RPMI7951 (cell line): ENCODE measurements at regions not wholly inside any gene's neighbourhood (a gene's known extent, or its start where the extent isn't known, plus 50 kb on each side); places are given as distances from the start of the nearest gene placed in this dataset.
"Not testable (repeated sequence)": the region's sequence is repeated elsewhere in the genome, so short reads cannot be mapped to it uniquely, and the experiment has no call there.

Experiments used
- DNase-seq: peaks from one replicate; pipeline ENCODE4 v3.0.0-alpha.2; 2012; ENCODE audit warnings: low read depth

DNA sequence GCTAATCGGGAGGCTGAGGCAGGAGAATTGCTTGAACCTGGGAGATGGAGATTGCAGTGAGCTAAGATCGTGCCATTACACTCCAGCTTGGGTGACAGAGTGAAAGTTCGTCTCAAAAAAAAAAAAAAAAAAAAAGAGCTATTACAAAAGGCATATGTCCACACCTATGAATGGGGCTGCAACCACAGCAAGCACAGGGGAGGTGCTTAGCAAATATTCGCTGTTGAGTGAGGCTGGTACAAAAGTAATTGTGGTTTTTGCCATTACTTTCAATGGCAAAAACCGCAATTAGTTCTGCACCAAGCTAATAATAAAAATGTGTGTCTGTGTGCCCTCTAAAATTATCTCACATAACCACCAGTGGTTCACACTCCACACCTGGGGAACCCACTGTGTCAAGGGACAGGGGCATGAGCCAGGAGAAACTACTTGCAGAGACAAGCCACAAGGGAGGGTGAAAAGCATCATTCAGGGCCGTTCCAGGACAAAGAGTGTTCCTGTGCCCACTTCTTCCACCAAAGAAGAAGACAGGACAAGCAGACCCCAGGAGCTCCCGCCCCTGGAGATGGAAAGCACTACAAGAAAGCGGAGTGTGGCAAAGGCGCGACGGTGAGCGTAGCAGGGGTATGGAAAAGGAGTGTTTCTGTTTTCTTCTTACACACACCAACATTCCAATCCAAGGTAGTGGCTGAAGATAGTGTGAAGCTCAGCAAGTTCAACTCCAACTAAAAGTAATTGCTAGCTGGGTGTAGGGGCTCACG, 84.4 kb upstream of the CNEP1R1 start:
- no peak for DNase-seq

DNA sequence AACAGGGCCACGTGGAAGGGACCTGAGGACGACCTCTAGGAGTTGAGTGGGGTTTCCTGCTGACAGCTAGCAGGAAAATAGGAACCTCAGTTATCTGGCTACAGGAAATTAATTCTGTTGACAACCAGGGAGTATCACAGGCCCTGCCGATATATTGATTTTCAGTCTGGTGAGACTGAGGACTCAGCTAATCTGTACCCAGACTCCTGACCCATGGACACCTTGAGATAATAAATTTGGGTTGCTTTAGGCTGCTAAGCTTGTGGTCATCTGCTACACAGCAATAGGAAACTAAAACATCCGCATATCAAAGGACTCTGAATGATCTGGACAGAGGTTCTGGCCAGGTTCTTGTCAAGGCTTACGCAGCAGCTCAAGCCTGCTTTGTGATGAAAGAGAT, 80.8 kb upstream of the CNEP1R1 start:
- no peak for DNase-seq

DNA sequence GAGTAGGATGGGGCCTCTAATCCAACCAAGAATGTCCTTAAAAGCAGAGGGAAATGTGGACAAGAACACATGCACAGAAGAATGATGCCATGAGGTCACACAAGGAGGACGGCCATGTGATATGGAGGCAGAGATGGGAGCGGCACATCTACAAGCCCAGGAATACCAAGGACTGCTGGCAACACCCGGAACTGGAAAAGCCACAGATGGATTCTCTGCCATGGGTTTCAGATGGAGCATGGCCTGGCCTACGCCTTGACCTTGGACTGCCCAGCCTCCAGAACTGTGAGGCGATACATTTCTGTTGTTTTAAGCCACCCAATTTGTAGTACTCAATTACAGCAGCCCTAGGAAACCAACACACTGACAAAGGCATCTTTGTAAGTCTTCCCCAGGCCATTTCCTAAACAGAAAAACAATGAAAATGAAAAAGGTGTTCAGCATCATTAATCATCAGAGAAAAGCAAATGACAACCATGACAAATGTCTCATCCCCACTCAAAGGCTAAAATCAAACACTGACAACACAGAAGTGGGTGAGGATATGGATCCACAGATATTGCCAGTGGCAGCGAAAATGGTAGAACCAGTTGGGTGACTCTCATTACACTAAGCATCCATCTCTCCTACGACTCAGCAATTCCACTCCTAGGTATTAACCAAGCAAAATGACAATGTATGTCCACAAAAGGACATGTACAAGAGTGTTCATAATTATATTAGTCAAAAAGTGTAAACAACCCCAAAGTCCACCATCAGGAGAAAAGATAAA, 76.9 kb upstream of the CNEP1R1 start:
- DNase-seq: no peak

- no peak for DNase-seq
Measured at GRCh38 chr16:49951574-49952195, 73.3 kb upstream of the CNEP1R1 start.

DNA sequence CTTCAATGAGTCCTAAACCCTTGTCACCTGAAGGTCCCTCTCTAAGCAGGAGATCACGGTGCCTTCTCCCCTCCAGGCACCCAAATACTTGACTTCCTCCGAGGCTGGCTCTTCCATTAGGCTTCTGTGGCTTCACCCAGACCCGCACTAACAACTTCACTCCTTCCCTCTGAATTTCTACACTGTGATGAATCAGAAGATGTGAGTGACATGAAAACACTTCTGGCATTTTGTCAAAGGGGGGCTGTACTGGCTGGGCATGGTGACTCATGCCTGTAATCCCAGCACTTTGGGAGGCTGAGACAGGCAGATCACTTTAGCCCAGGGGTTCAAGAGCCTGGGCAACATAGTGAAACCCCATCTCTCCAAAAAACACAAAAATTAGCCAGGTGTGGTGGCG, 72.6 kb upstream of the CNEP1R1 start:
- peak; percentile 55 for DNase-seq

DNA sequence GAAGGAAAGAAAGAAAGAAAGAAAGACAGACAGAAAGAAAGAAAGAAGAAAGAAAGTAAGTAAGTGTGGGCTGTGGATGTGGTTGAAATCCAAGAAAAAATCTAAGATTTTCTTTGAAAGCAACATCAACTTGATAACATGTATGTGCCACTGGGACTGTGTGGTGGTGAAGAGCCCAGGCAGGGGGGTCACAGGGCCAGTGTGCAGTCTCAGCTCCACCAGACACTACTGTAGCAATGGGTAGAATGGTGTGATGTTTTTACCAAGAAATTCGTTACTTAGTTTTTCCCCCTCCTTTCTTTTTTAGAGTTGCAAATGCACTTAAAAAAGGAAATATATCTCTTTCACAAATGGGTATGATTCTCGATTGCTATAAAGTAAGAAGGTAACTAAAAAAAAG, 71.9 kb upstream of the CNEP1R1 start:
- DNase-seq: no peak

GRCh38 chr16:49955858-49956257, 69.2 kb upstream of the CNEP1R1 start:
- no peak for DNase-seq

- DNase-seq: no peak
Measured at GRCh38 chr16:49956915-49957314, 68.1 kb upstream of the CNEP1R1 start.

DNA sequence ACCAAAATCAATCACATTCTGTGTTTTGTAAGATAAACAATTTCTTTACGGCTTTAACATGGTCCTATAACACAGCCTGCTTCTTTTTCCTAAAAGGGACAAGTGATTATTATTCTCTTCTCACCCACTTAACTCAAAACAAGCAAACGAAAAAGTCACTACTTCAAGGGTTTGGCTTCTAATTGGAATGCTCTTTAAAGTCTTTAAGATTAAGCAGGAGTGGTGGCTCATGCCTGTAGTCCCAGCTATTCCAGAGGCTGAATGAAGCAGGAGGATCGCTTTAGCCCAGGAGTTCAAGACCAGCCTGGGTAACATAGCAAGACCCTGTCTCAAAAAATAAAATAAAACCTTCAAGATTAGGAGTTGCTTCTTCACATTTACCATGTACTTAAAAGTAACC, 66.6 kb upstream of the CNEP1R1 start:
- no peak for DNase-seq

GRCh38 chr16:49959552-49960277, 65.3 kb upstream of the CNEP1R1 start:
- no peak for DNase-seq

DNA sequence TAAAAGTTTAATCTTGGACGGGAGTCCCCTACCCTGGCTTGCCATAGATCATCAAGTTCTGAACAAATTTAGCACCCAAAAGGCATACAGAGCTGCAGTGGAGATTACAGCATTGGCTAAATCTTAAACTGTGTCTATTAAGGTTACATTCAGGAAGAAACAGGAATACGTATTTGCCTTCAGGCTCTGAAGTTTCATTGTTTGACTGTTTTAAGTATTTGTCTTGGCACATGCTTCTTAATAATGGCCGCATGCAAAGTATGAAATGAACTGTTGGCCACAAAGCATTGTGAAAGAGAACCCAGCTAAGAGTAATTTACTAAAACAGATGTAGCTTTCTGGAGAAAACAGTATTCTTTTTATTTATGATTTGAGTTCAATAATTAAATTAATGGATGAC, 63.9 kb upstream of the CNEP1R1 start:
- DNase-seq: peak; percentile 24

GRCh38 chr16:49962566-49962965, 62.5 kb upstream of the CNEP1R1 start:
- DNase-seq: not testable (repeated sequence)

DNA sequence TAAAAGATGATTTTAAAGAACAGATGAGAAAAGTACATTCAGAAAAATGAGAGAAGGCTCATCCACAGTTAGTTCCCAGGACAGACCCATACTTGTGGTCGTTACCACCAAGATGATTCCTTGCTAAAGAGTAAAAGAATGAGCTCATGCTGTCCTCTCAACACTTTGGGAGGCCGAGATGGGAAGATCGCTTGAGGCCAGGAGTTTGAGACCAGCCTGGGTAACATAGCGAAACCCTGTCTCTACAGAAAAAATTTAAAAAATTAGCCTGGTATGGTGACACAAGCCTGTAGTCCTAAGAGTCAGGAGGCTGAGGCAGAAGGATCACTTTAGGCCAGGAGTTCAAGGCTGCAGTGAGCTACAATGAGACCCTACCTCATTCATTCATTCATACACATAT, 60.7 kb upstream of the CNEP1R1 start:
- no peak for DNase-seq

- no peak for DNase-seq
Measured at GRCh38 chr16:49964973-49965372, 60.1 kb upstream of the CNEP1R1 start.

DNA sequence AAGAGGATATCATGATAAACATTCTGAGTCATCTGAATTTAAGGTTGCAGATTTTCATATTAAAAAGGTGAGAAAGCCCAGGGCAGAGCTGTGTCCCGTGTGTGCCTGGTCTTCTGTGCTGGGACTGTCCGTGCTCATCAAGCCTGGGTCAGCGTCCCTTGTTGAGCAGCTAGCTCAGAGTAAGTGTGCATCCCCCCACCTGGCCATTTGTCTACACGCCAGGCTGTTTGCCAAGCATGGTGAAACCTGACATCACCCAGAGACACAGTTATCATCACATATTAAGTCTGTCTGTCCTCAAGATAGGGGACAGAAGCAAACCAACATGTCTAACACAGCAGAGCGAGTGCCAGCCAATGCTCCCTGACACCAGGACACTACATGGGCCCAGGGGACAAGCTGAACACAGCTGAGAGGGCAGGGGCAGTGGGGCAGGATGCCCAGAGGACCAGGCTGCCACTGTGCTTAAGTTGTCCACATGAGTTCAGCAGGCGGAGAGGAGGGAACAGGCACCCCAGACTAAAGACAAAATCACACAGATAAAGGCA, 57.9 kb upstream of the CNEP1R1 start:
- no peak for DNase-seq

DNA sequence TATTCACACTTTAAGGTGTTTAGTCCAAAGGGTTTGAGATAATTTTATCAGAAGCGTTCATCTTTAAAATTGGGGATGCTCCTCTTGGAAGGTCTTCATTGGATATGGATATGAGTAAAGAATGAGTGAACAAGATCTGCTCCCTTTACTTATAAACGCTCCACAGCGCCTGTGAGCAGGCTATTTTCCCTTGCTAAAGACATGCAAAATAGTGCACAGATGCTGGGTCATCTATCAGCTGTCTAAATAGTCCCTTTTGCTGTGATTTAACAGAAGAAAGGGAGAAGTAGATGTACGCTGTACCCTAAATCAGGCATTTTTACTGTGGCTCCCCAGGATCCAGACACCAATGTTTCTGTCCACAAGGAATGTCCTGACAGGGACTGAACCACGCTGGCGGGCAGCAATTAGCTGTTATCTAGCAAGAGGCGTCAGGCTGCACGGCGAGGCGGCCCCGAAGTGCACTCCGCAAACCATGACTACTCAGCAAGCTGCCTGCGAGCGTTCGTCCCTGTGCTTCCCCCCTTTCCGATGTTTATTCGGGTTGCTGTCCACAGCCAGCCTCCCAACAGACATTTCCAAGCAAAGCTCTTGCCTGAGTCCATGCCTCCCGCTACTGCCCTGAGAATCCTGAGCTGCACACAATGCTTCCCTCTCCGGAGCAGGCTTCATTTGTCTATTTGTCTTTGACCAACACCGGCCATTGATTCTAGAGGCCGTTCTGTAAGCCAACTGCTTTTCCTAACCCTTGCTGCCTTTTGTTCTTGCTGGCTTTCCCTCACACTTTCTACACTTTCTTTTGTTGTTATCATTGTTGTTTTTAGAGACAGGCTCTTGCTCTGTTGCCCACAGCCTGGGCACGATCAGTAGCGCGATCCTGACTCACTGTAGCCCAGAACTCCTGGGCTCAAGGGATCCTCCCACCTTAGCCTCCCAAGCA, 55.7 kb upstream of the CNEP1R1 start:
- no peak for DNase-seq

GRCh38 chr16:49970797-49971431, 54.1 kb upstream of the CNEP1R1 start:
- DNase-seq: no peak

DNA sequence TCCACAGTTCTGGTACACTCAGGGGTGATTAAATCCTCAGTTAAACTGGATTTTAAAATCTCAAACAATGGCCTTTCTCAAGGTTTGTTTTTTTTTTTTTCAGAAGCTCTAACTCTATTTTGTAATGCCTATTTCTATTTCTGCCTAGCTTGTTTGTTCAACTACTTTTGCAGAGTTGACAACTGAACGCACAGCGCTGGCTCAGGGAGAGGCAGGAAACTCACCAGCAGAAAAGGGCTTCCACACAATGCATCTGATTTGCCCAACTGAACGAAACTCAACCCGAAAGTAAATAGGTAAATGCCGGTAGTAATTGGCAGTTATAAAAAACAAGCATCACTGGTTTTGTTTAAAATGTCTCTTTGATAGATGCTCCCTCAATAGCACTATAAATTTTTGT, 52.7 kb upstream of the CNEP1R1 start:
- no peak for DNase-seq

DNA sequence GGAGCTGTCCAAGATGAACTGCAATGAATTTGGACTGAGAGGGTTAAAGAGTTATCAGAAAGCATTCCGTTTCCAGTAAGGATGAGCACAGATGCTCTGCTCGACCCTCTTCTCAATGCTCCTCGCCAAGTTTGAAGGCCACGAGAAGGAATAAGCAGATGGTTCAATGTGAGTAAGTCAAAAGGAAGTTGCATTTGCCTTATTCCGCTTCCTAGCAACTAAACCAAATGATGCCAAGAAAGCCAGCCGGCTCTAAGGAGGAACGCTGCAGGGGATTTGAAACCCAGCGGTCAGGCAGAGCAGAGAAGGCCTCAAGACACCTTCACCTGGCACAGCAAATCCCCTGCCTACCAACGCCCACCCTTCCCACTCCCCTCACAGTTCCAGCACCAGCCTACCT, 52.1 kb upstream of the CNEP1R1 start:
- no peak for DNase-seq
